Muscle layer of duodenum (tissue), 2 donors: ENCODE measurements at regions not wholly inside any gene's neighbourhood (a gene's known extent, or its start where the extent isn't known, plus 50 kb on each side); places are given as distances from the start of the nearest gene placed in this dataset.

Experiments
- H3K27ac ChIP-seq: one replicate; pipeline ENCODE4 v1.7.0; 2013; ENCODE audit warnings: mild to moderate bottlenecking, low read length
- H3K27me3 ChIP-seq: one replicate; pipeline ENCODE4 v1.7.0; 2013; ENCODE audit warnings: low read depth, mild to moderate bottlenecking, control low read depth, low read length
- H3K36me3 ChIP-seq, 2 donors: one replicate each; pipeline ENCODE4 v1.7.0; 2013; ENCODE audit warnings: low read length in 2 of 2, control low read depth in 1 of 2, mild to moderate bottlenecking in 1 of 2; ENCODE audit not compliant: insufficient read depth in 2 of 2, control insufficient read depth in 1 of 2
- H3K4me1 ChIP-seq, 2 donors: one replicate each; pipeline ENCODE4 v1.7.0; 2013; ENCODE audit warnings: low read length in 2 of 2, mild to moderate bottlenecking in 2 of 2, control low read depth in 1 of 2, moderate library complexity in 1 of 2; ENCODE audit not compliant: insufficient read depth in 2 of 2, control insufficient read depth in 1 of 2
- H3K4me3 ChIP-seq, 2 donors: one replicate each; pipeline ENCODE4 v1.7.0; 2013; ENCODE audit warnings: low read length in 2 of 2, low read depth in 1 of 2, mild to moderate bottlenecking in 1 of 2
- H3K9me3 ChIP-seq, 2 donors: one replicate each; pipeline ENCODE4 v1.7.0; 2013; ENCODE audit warnings: low read length in 2 of 2, control low read depth in 1 of 2, mild to moderate bottlenecking in 1 of 2; ENCODE audit not compliant: control insufficient read depth in 1 of 2
- donor health status: healthy.

GRCh38 chr9:1909322-1909721 lies 105.8 kb upstream of the SMARCA2 start:
- no peaks in the 10 kb centered on the region for H3K36me3 ChIP-seq
- no peak overlapping the region for H3K27ac ChIP-seq
- no peaks in the 10 kb centered on the region for H3K27me3 ChIP-seq
- peaks cover 0 to 4% of the 10 kb centered on the region in 2 donors for H3K9me3 ChIP-seq
- H3K4me3 ChIP-seq: no peak overlapping the region
- no peaks in the 10 kb centered on the region for H3K4me1 ChIP-seq

DNA sequence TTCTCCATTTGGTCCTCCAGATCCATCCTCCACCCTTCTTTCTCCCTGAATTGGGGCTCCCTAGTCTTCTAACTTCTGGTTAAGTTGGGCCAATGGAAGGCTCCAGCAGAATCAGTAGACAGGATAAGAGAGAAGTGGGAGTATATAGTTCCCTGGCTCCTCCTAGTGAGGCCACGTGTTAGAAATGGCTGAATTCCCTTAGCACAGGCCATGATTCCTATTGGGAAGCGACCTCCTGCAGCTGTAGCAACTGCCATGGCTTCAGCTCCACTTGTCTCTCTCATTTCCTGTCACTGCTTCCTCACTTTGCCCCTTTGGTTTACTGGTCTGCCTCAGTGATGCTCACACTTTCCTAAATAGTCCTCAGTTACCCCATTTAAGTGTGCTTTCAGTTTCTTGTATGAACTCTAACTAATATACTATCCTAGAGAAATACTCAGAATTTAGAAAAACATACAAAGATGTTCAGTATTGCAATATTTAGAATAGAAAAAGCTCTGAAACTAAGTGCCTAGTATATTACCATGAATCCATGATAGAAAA lies 104.8 kb upstream of the SMARCA2 start:
- Histone ChIP-seq H3K4me1 (no peaks in the 10 kb centered on the region), H3K27me3 (no peaks in the 10 kb centered on the region), H3K4me3 (no peak overlapping the region), H3K27ac (no peak overlapping the region), H3K9me3 (no peaks in the 10 kb centered on the region), H3K36me3 (no peaks in the 10 kb centered on the region)

DNA sequence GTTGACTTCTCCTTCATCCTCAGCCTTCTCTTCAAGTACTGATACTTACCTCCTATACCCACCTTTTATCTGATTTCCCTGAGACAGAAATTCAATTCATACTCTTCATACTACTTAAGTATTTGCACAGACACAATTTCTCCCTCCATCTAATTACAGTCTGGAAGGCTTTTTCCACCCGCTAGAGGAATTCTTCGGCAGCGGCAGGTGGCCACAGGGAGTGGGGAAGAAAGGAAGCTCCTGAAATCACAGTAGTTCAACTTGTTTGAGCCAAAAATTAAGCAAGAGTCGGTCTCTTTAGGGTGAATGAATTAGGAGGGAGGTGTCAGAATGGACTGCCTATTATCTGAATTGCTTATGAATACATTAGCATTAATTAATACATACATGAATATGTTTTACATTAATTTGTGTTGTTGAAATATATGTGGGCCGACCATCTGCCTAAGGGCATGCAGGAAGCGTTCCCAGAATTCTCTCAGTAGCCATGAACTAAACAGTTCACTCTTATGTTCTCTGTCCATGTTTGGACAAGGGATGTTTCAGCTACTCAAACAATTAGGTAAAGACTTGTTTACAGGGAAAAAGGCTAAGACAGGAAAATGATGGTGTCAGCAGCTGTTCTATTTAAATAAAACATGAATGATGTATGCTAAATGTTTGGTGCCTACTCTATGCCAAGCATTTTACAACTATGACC lies 101.4 kb upstream of the SMARCA2 start:
- Histone ChIP-seq H3K27ac (no peak overlapping the region), H3K4me1 (no peaks in the 10 kb centered on the region), H3K4me3 (no peak overlapping the region), H3K36me3 (no peaks in the 10 kb centered on the region), H3K9me3 (no peaks in the 10 kb centered on the region), H3K27me3 (peaks cover 4% of the 10 kb centered on the region)

DNA sequence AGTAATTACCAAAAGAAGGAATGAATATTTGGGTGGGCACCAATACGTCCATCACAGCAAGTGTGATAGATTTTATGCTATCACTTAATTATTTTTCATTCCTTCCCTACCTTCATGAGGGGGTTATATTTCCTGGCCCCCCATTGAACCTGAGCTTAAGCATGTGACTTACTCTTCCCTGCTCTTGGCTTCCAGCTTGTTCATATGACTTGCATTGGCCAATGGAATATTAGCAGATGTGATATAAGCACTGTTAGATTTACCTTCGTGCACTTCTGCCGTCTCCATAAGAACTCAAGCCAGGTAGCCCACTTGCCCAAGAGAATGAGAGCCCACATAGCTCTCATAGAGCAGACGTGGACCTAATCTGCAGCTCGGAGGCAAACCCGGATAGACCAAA lies 99.1 kb upstream of the SMARCA2 start:
- Histone ChIP-seq H3K9me3 (no peaks in the 10 kb centered on the region), H3K27ac (no peak overlapping the region), H3K36me3 (no peaks in the 10 kb centered on the region), H3K27me3 (peaks cover 4% of the 10 kb centered on the region), H3K4me3 (peak overlapping the region in 1 of 2 donors; percentile 27), H3K4me1 (no peaks in the 10 kb centered on the region)

DNA sequence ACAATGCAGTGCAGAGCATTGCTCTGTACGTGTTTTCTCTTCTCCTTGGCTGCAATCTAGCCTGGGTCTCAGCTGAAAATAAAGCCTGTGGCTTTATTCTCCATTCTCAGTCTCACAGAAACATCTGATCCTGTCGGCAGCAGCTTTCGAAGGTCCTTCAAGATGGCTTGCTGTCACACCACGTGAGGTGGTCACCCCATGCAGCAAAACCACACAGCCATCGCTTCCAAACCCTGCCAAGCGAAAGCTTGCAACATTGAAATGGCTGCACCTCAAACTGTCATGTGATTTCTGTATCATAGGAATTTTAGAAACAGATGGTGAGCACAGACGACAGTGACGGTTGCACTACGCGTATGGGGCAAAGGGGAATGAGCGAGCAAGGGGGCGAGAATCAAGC lies 98.5 kb upstream of the SMARCA2 start:
- Histone ChIP-seq H3K36me3 (no peaks in the 10 kb centered on the region), H3K27me3 (peaks cover 4% of the 10 kb centered on the region), H3K4me1 (no peaks in the 10 kb centered on the region), H3K27ac (no peak overlapping the region), H3K4me3 (no peak overlapping the region), H3K9me3 (no peaks in the 10 kb centered on the region)

DNA sequence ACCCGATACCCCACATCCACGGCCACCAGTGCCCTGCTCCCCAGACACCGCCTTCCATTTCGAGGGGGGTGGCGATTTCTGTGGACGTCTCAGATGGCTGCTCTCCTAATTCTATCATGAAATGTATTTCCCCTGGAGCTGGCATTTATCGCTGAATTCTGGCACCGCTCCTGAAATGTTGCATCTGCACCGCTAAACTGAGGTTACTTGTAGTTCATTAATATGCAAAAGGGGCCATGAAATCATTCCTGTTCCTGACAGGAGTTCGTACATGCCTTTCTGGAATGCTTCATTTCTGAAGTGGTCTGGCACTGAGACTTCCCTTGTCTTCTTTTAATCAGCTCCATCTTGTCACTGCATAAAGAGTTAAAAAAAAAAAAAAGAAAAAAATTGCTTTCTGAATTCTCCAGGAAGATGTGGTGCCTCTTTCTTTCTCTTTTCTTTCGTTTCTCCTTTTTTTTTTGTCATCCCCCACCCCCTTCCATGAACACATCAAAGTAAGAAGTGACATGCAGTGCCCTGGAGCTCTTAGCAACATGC lies 97.7 kb upstream of the SMARCA2 start:
- no peaks in the 10 kb centered on the region for H3K4me1 ChIP-seq
- H3K27me3 ChIP-seq: peaks cover 4% of the 10 kb centered on the region
- H3K27ac ChIP-seq: no peak overlapping the region
- no peaks in the 10 kb centered on the region for H3K36me3 ChIP-seq
- H3K9me3 ChIP-seq: no peaks in the 10 kb centered on the region
- H3K4me3 ChIP-seq: no peak overlapping the region

DNA sequence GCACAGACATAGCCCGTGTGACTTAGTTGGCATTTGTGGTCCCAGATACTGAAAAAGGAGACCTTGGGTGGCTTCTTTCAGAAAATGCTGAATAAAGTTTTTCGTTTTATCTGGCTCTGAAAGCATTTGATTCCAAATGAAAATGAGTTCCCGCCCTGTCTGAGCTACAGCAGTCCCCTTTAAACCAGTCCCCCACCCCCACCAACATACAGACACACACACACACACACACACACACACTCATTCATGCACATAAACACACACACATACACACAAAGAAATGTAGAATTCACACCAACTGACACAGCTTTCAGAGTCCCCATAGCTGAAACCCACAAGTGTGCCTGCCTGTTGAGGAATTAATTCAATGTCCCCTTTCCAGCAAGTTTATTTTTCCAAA lies 97.0 kb upstream of the SMARCA2 start:
- H3K27ac ChIP-seq: no peak overlapping the region
- no peak overlapping the region for H3K4me3 ChIP-seq
- H3K4me1 ChIP-seq: no peaks in the 10 kb centered on the region
- no peaks in the 10 kb centered on the region for H3K36me3 ChIP-seq
- H3K27me3 ChIP-seq: peaks cover 4% of the 10 kb centered on the region
- no peaks in the 10 kb centered on the region for H3K9me3 ChIP-seq

DNA sequence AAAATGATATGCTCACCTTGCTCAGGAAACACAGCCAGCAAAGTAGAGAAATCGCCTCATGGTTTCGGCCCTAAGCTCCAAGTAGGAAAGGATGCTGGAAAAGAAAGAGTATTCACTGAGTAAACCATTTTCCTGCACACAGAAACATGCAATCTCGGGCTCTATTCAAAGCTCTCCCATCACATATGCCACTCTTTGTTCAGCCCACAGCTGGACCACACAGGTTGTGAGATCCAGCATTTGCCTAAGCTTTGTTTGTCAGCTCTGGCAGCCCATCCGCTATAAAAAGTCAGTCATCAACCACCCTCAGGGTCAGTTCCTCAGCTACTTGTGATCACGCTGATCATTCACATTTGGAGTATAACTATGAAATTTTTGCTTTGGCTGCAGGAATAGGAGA lies 96.5 kb upstream of the SMARCA2 start:
- H3K4me3 ChIP-seq: no peak overlapping the region
- no peak overlapping the region for H3K27ac ChIP-seq
- no peaks in the 10 kb centered on the region for H3K9me3 ChIP-seq
- no peaks in the 10 kb centered on the region for H3K4me1 ChIP-seq
- peaks cover 4% of the 10 kb centered on the region for H3K27me3 ChIP-seq
- no peaks in the 10 kb centered on the region for H3K36me3 ChIP-seq

DNA sequence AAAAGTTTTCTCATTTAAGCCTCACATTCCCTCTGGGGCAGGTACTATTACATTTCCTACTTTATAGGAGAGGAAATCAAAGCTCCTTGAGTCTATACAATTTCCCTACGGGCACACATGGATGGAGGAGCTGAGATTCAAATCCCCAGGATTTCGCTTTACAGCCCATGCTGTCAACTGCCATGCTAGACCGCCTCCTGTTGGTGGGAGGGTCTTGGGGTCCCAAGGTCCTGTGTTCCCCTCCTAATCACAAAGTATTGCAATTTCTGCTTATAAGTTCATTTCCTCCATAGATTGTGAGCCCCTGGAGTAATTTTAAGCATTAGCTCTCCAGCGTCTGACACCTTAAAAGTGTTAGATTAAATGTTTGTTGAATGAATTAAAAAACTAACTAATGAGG lies 95.9 kb upstream of the SMARCA2 start:
- Histone ChIP-seq H3K36me3 (no peaks in the 10 kb centered on the region), H3K9me3 (no peaks in the 10 kb centered on the region), H3K4me3 (no peak overlapping the region), H3K4me1 (no peaks in the 10 kb centered on the region), H3K27me3 (peaks cover 4% of the 10 kb centered on the region), H3K27ac (no peak overlapping the region)

DNA sequence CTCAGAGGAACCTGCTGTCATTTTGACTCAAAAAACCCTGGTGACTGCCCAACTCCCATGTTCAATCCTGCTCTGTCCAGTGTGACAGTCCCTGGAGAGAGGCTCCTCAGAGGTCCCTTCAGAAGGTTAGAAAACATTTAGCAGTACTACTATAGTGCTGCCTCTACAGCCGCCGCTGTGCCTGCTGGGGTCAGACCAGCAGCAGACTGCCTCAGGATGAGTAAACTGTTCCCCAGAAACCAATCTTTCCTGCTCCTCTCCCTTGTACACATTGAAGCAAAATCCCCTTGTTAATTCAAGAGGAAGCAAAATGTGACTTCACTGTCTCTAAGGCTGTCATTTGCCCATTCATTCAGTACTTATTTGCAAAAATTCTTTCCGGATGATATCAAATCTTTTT lies 94.8 kb upstream of the SMARCA2 start:
- H3K27ac ChIP-seq: no peak overlapping the region
- H3K4me1 ChIP-seq: no peaks in the 10 kb centered on the region
- no peaks in the 10 kb centered on the region for H3K36me3 ChIP-seq
- no peaks in the 10 kb centered on the region for H3K9me3 ChIP-seq
- no peak overlapping the region for H3K4me3 ChIP-seq
- H3K27me3 ChIP-seq: peaks cover 4% of the 10 kb centered on the region

DNA sequence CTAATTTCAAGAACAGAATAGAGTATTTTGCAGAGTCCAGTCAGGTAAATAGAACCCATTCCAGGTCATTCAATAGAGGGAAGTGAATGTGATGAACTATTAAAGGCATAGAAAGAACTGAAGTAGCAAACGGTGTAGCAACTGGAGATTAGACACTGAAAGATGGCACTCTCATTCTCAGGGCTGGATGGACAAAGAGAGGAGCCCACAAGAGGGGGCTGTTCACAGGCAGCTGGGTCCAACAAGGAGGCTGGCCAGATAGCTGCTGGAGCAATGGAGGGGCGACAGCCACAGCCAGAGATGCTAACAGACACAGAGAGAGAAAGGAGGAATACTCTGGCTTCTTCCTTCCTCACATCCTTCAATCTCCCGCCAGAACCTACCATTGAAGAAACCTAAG lies 93.1 kb upstream of the SMARCA2 start:
- Histone ChIP-seq H3K27me3 (peaks cover 4% of the 10 kb centered on the region), H3K36me3 (no peaks in the 10 kb centered on the region), H3K9me3 (no peaks in the 10 kb centered on the region), H3K4me1 (no peaks in the 10 kb centered on the region), H3K27ac (no peak overlapping the region), H3K4me3 (no peak overlapping the region)

- Histone ChIP-seq H3K36me3 (no peaks in the 10 kb centered on the region), H3K4me1 (no peaks in the 10 kb centered on the region), H3K4me3 (no peak overlapping the region), H3K27me3 (no peaks in the 10 kb centered on the region), H3K9me3 (no peaks in the 10 kb centered on the region), H3K27ac (no peak overlapping the region)
Observed at GRCh38 chr9:1927546-1927945, 87.6 kb upstream of the SMARCA2 start.
